ENCODE measurements at regions not wholly inside any gene's neighbourhood (a gene's known extent, or its start where the extent isn't known, plus 50 kb on each side); places are given as distances from the start of the nearest gene placed in this dataset.
"Not testable (repeated sequence)": the region's sequence is repeated elsewhere in the genome, so short reads cannot be mapped to it uniquely, and the experiment has no call there.

- TF ChIP-seq, protein P1, sequence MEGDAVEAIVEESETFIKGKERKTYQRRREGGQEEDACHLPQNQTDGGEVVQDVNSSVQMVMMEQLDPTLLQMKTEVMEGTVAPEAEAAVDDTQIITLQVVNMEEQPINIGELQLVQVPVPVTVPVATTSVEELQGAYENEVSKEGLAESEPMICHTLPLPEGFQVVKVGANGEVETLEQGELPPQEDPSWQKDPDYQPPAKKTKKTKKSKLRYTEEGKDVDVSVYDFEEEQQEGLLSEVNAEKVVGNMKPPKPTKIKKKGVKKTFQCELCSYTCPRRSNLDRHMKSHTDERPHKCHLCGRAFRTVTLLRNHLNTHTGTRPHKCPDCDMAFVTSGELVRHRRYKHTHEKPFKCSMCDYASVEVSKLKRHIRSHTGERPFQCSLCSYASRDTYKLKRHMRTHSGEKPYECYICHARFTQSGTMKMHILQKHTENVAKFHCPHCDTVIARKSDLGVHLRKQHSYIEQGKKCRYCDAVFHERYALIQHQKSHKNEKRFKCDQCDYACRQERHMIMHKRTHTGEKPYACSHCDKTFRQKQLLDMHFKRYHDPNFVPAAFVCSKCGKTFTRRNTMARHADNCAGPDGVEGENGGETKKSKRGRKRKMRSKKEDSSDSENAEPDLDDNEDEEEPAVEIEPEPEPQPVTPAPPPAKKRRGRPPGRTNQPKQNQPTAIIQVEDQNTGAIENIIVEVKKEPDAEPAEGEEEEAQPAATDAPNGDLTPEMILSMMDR (IDR thresholded peaks at IDR 0.05), result not testable (repeated sequence)
- TF ChIP-seq EP300, POLR2A (IDR thresholded peaks at IDR 0.05): not testable (repeated sequence)
Observed at GRCh38 chr13:54737211-54737610, 1708.6 kb downstream of the OLFM4 start.
